Bronchial epithelial cell (primary cell): ENCODE measurements at regions not wholly inside any gene's neighbourhood (a gene's known extent, or its start where the extent isn't known, plus 50 kb on each side); places are given as distances from the start of the nearest gene placed in this dataset.

Source experiments
- DNase-seq: peaks from one replicate; pipeline ENCODE4 v3.0.0-alpha.2; 2010; ENCODE audit warnings: low read depth
- FAIRE-seq: peaks from 2 replicates; lab custom pipeline; 2011; peaks lifted over from hg19 to GRCh38; lab: Jason Lieb, UNC
- H3K27me3 ChIP-seq: 2 replicates; pipeline ENCODE4 v1.5.1; 2011; ENCODE audit warnings: low read length; ENCODE audit not compliant: control insufficient read depth, insufficient read depth
- H3K36me3 ChIP-seq: 2 replicates; pipeline ENCODE4 v1.5.1; 2011; ENCODE audit warnings: low read length; ENCODE audit not compliant: control insufficient read depth, insufficient read depth
- H3K4me3 ChIP-seq: 2 replicates; pipeline ENCODE4 v1.5.1; 2011; ENCODE audit warnings: mild to moderate bottlenecking, low read depth, low read length, control low read depth
- TF ChIP-seq, protein P1 (sequence below): IDR thresholded peaks from 2 replicates; pipeline ENCODE4 v1.5.1; 2011; ENCODE audit warnings: mild to moderate bottlenecking, moderate library complexity, low read length, control low read depth, inconsistent platforms; ENCODE audit not compliant: insufficient read depth, severe bottlenecking

DNA sequence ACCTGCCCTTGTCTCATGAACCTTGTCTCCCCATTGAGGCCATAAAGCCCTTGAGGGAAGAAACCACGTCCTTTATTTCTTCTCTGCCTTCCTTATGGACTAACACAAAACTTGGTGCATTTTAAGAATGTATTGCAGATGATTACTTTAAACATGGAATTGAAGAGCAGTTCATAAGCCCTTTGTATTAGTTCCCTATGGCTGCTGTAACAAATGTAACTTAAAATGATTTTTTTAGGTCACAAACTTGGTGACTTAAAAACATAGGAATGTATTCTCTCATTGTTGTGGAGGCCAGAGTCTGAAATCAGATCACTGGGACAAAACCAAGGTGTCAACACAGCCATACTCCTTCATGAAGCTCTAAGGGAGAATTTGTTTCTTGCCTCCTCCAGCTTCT lies 185.5 kb downstream of the PHLDA1 start:
- H3K27me3 ChIP-seq: no peaks in the 10 kb centered on the region
- FAIRE-seq (no peak), DNase-seq (no peak)
- TF ChIP-seq, protein P1, sequence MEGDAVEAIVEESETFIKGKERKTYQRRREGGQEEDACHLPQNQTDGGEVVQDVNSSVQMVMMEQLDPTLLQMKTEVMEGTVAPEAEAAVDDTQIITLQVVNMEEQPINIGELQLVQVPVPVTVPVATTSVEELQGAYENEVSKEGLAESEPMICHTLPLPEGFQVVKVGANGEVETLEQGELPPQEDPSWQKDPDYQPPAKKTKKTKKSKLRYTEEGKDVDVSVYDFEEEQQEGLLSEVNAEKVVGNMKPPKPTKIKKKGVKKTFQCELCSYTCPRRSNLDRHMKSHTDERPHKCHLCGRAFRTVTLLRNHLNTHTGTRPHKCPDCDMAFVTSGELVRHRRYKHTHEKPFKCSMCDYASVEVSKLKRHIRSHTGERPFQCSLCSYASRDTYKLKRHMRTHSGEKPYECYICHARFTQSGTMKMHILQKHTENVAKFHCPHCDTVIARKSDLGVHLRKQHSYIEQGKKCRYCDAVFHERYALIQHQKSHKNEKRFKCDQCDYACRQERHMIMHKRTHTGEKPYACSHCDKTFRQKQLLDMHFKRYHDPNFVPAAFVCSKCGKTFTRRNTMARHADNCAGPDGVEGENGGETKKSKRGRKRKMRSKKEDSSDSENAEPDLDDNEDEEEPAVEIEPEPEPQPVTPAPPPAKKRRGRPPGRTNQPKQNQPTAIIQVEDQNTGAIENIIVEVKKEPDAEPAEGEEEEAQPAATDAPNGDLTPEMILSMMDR: no peak
- H3K4me3 ChIP-seq: no peak overlapping the region
- no peaks in the 10 kb centered on the region for H3K36me3 ChIP-seq

DNA sequence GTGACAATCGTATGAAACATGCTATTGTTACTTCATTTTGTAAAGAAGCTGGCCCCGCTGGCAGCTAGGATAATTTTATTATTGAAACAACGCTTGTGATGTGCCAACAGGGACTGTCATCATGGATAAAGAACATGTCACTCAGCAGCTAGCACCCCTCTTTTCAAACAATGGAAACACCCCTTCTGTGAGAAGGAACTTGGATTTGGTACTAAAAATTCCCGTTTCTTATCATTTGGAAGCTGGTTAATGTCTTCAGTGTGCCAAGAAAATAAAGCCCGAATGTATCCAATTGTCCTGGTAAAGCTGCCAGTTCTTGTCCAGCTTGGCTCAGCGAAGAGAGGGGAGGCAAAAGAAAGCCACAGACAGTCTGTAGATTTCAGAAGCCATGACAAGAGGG lies 186.6 kb downstream of the PHLDA1 start:
- Histone ChIP-seq H3K36me3 (no peaks in the 10 kb centered on the region), H3K27me3 (no peaks in the 10 kb centered on the region), H3K4me3 (no peak overlapping the region)
- FAIRE-seq (no peak), DNase-seq (no peak)
- TF ChIP-seq, protein P1: no peak

DNA sequence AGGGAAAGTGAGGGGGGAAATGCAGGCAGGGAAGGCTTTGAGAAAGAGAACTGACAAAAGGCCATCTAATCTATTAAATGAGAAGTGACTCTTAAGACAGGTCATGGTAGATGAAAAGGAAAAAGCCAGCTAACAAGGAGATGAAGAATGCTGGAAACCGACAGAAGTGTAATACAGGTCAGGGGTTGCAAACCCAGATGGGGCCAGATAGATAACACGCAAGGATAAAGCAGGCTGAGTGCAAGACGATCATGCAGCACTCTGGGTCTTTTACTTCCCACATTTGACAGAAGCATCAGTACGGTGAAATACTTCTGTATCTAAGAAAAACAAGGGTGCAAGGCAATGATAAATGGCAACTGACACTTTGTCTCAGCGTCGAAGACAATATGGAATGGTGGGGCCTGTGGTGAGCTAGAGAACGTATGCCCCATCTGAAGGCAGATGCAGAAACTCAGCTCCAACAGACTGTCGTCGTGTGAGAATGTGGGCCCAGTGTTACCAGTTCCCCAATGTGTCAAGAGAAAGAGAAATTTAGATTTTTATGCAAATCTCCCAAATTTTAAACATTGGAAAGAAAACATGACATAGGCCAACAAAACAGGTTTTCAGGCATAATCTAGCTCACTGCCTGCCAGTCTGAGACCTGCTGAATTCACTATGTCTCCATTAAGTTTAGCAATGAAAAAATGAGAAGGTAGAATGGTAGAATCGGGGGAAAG lies 187.4 kb downstream of the PHLDA1 start:
- no peaks in the 10 kb centered on the region for H3K27me3 ChIP-seq
- no peak for DNase-seq
- TF ChIP-seq, protein P1: no peak
- FAIRE-seq: no peak
- no peaks in the 10 kb centered on the region for H3K36me3 ChIP-seq
- H3K4me3 ChIP-seq: no peak overlapping the region

DNA sequence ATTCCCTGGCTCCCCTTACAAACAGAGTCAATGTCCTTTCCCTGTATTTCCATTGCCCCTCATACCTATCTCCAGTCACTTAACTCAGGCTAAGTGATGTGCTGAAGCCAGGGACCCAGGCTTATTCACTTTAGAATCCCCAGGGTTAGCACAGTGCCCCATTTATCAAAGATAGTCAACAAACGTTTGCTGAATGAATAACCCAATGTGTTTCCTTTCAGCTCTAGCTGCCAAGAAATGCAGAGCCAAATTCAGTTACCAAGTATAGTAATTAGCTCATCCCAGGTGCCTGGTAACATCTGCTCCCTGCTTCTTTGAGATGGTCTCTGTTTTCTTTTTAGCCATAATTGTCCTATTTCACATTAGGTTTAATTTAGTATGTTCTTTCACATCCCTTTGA lies 189.5 kb downstream of the PHLDA1 start:
- no peak for DNase-seq
- Histone ChIP-seq H3K36me3 (no peaks in the 10 kb centered on the region), H3K4me3 (no peak overlapping the region), H3K27me3 (no peaks in the 10 kb centered on the region)
- no peak for FAIRE-seq
- TF ChIP-seq, protein P1: no peak

DNA sequence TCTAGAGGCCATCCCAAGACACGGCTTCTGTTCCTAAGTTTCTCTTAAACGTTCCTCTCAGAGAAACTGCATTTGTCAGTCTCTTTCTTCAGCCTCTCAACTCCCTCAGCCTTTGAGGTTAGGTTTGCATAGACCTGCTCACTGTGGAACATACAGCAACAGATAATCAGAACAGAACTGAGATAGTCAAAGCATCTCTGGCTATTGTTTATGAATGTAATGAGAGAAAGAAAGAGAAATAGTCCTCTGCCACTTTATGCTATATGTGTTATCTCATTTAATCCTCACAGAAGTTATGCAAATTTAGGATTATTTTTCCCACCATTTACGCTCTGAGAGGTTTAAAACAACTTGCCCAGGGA lies 190.6 kb downstream of the PHLDA1 start:
- no peak overlapping the region for H3K4me3 ChIP-seq
- H3K27me3 ChIP-seq: no peaks in the 10 kb centered on the region
- H3K36me3 ChIP-seq: no peaks in the 10 kb centered on the region
- no peak for DNase-seq
- TF ChIP-seq, protein P1: no peak
- FAIRE-seq: no peak

DNA sequence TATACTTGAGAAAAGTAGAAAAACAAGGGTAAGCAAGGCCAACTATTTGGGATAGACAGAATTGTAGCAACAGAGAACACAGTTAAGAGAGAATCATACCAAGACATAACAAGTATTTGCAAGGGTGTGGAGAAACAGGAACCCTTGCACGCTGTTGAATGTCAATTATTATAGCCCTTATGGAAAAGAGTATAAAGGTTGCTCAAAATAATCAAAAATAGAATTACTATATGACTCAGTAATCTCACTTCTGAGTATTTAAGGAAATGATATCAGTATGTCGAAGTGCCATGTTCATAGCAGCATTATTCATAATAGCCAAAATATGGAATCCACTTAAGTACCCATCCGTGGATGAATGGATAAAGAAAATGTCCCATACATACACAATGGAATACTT lies 193.3 kb downstream of the PHLDA1 start:
- TF ChIP-seq, protein P1: no peak
- DNase-seq (no peak), FAIRE-seq (no peak)
- H3K4me3 ChIP-seq: no peak overlapping the region
- H3K27me3 ChIP-seq: no peaks in the 10 kb centered on the region
- no peaks in the 10 kb centered on the region for H3K36me3 ChIP-seq
